ENCODE measurements at regions not wholly inside any gene's neighbourhood (a gene's known extent, or its start where the extent isn't known, plus 50 kb on each side); places are given as distances from the start of the nearest gene placed in this dataset.

GRCh38 chr2:53484531-53484930, 283.1 kb upstream of the CHAC2 start:
- TF ChIP-seq, protein P1, sequence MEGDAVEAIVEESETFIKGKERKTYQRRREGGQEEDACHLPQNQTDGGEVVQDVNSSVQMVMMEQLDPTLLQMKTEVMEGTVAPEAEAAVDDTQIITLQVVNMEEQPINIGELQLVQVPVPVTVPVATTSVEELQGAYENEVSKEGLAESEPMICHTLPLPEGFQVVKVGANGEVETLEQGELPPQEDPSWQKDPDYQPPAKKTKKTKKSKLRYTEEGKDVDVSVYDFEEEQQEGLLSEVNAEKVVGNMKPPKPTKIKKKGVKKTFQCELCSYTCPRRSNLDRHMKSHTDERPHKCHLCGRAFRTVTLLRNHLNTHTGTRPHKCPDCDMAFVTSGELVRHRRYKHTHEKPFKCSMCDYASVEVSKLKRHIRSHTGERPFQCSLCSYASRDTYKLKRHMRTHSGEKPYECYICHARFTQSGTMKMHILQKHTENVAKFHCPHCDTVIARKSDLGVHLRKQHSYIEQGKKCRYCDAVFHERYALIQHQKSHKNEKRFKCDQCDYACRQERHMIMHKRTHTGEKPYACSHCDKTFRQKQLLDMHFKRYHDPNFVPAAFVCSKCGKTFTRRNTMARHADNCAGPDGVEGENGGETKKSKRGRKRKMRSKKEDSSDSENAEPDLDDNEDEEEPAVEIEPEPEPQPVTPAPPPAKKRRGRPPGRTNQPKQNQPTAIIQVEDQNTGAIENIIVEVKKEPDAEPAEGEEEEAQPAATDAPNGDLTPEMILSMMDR (IDR thresholded peaks at IDR 0.05; ENCODE audit: insufficient read depth, low read length, poor library complexity, severe bottlenecking): no peak
- no peak for TF ChIP-seq EZH2phosphoT487 (conservative IDR thresholded peaks at IDR 0.05; ENCODE audit: low read length)

Data from SU-DHL-6 (cell line).